Stimulated activated CD4-positive, alpha-beta T cell treated with anti-CD3 and anti-CD28 coated beads, TNF-alpha, amount 100 ng/mL, for 24 hours (primary cell): ENCODE measurements at regions not wholly inside any gene's neighbourhood (a gene's known extent, or its start where the extent isn't known, plus 50 kb on each side); places are given as distances from the start of the nearest gene placed in this dataset.
"Not testable (repeated sequence)": the region's sequence is repeated elsewhere in the genome, so short reads cannot be mapped to it uniquely, and the experiment has no call there.

Source experiments
- DNase-seq, 3 experiments: peaks; one replicate each; pipeline ENCODE4 v3.0.0-alpha.2; 2020; ENCODE audit warnings: low read depth in 3 of 3

GRCh38 chr4:127521463-127521862 lies 111.3 kb upstream of the INTU start:
- no peak for DNase-seq

GRCh38 chr4:127523369-127523768 lies 109.4 kb upstream of the INTU start:
- no peak for DNase-seq

GRCh38 chr4:127525608-127526007 lies 107.1 kb upstream of the INTU start:
- DNase-seq = no peak

GRCh38 chr4:127528302-127528701 lies 104.5 kb upstream of the INTU start:
- DNase-seq = no peak

- DNase-seq = not testable (repeated sequence)
Observed at GRCh38 chr4:127529879-127530278, 102.9 kb upstream of the INTU start.

GRCh38 chr4:127533028-127533700 lies 99.6 kb upstream of the INTU start:
- DNase-seq = no peak

- DNase-seq = no peak
Observed at GRCh38 chr4:127534041-127534825, 98.5 kb upstream of the INTU start.

- no peak for DNase-seq
Observed at GRCh38 chr4:127538016-127538415, 94.7 kb upstream of the INTU start.

- DNase-seq = no peak
Observed at GRCh38 chr4:127540497-127541025, 92.2 kb upstream of the INTU start.

- DNase-seq = no peak
Observed at GRCh38 chr4:127545271-127545670, 87.5 kb upstream of the INTU start.

GRCh38 chr4:127548990-127549925 lies 83.5 kb upstream of the INTU start:
- DNase-seq = no peak

- DNase-seq = no peak
Observed at GRCh38 chr4:127555106-127555505, 77.7 kb upstream of the INTU start.

GRCh38 chr4:127558088-127558487 lies 74.7 kb upstream of the INTU start:
- DNase-seq = no peak

- DNase-seq = no peak
Observed at GRCh38 chr4:127558489-127559407, 74.0 kb upstream of the INTU start.

- DNase-seq = no peak
Observed at GRCh38 chr4:127559981-127560380, 72.8 kb upstream of the INTU start.

GRCh38 chr4:127560755-127561154 lies 72.0 kb upstream of the INTU start:
- no peak for DNase-seq

GRCh38 chr4:127574643-127575042 lies 58.1 kb upstream of the INTU start:
- no peak for DNase-seq

GRCh38 chr4:127575888-127576287 lies 56.9 kb upstream of the INTU start:
- no peak for DNase-seq

GRCh38 chr4:127578491-127578890 lies 54.3 kb upstream of the INTU start:
- DNase-seq = no peak

- DNase-seq = no peak
Observed at GRCh38 chr4:127578967-127579366, 53.8 kb upstream of the INTU start.

GRCh38 chr4:127579821-127580220 lies 52.9 kb upstream of the INTU start:
- DNase-seq = no peak
